ENCODE measurements at regions not wholly inside any gene's neighbourhood (a gene's known extent, or its start where the extent isn't known, plus 50 kb on each side); places are given as distances from the start of the nearest gene placed in this dataset.

GRCh38 chr6:158869826-158870648, 50.9 kb upstream of the EZR start:
- Histone ChIP-seq H3K4me1 (peaks cover 0 to 46% (median 3%) of the 10 kb centered on the region in 3 donors), H3K27ac (peak overlapping the region; percentile 90 to 94 (median 92)), H3K36me3 (no peaks in the 10 kb centered on the region), H3K4me3 (peak overlapping the region; percentile 16 to 66 (median 46)), H3K9me3 (no peaks in the 10 kb centered on the region), H3K27me3 (peaks cover 0 to 2% (median 0%) of the 10 kb centered on the region in 4 donors)
- TF ChIP-seq CTCF (IDR thresholded peaks at IDR 0.05) (peak in 4 of 6 experiments; percentile 35 to 60 (median 40)), POLR2A (IDR thresholded peaks at IDR 0.05) (peak in 3 of 4 donors; percentile 57 to 82 (median 75))
- WGBS, 2 donors = 29 to 82% methylated on average over 6 to 23 of the region's 50 CpGs
- peak; percentile 91 for DNase-seq
- intact Hi-C loops (cut with DNase I) = no loop called here

- peak; percentile 91 for DNase-seq
- 26 to 50% methylated on average over 8 to 20 of the region's 45 CpGs for WGBS, 2 donors
- no peak for TF ChIP-seq CTCF (IDR thresholded peaks at IDR 0.05)
- peak in 2 of 4 donors; percentile 17 to 54 for TF ChIP-seq POLR2A (IDR thresholded peaks at IDR 0.05)
- H3K27me3 ChIP-seq = no peaks in the 10 kb centered on the region
- H3K4me3 ChIP-seq = peak overlapping the region; percentile 16 to 66 (median 46)
- H3K4me1 ChIP-seq = peaks cover 0 to 46% (median 3%) of the 10 kb centered on the region in 3 donors
- no peaks in the 10 kb centered on the region for H3K36me3 ChIP-seq
- H3K9me3 ChIP-seq = no peaks in the 10 kb centered on the region
- intact Hi-C loops (cut with DNase I) = no loop called here
- H3K27ac ChIP-seq = peak overlapping the region; percentile 90 to 94 (median 92)
Observed at GRCh38 chr6:158868890-158869825, 50.0 kb upstream of the EZR start.

Data from esophagus squamous epithelium (tissue), 5 donors.